Amniotic epithelial cell (primary cell): ENCODE measurements at regions not wholly inside any gene's neighbourhood (a gene's known extent, or its start where the extent isn't known, plus 50 kb on each side); places are given as distances from the start of the nearest gene placed in this dataset.
"Not testable (repeated sequence)": the region's sequence is repeated elsewhere in the genome, so short reads cannot be mapped to it uniquely, and the experiment has no call there.

Experiments
- DNase-seq: peaks from one replicate; pipeline ENCODE4 v3.0.0-alpha.2; 2010; ENCODE audit warnings: low read depth

DNA sequence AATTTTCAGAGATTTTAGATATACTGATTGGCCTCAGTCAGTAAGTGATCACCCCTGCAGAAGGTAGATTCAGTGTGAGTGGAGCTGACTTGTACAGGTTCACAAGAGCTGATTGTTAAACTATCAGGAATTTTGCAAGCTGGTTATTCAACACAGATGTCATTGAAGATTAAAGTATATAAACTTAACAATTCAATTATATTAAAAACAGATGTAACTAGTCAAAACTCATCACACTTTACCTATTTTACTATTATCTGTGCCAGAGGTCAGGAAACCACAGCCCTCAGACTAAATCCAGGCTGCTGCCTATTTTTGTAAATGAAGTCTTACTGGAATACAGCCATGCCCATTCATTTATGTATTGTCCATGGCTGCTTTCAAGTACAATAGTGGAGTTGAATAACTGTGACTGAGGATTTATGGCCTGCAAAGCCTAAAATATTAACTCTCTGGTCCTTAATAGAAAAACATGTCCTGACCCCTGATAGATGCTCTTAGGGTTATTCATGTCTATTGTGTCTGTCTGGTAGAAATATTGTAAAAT is 429.3 kb upstream of the PDZRN3 start:
- no peak for DNase-seq

DNA sequence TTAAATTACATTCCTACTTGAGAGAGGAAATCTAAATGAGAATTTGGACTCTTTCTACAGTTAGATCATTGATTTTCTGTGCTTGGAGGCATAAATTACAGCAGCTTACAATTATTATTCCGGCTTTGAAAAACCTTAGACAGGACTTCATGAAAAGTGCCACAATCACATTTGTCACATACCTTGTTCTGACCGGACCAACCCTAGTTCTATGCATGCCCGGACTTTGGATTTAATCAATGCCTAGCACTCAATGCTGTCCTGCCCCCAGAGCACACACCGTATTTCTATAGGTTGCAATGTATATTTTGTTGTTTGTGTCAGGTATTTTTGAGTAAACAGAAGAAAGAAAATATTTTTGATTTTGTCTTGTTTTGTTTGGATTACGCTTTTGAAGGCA is 424.7 kb upstream of the PDZRN3 start:
- DNase-seq, result no peak

DNA sequence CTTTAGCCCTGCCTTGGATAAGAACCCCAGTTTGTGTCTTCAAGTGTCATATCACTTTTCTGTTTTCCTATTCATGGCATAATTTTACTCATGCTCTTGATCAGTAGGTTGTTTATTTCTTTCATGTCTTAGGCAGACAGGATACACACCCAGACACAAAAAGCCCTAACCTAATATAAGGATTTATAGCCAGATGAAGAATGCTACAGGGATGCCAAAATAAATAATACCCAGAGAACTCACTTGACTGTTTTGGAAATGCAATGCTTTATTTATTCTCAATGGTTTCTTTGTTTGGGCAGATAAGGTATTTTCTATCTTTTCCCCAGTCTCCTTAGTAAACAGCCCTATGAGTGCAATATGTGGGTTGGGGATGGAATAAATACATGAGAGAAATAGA is 424.0 kb upstream of the PDZRN3 start:
- DNase-seq, result no peak

DNA sequence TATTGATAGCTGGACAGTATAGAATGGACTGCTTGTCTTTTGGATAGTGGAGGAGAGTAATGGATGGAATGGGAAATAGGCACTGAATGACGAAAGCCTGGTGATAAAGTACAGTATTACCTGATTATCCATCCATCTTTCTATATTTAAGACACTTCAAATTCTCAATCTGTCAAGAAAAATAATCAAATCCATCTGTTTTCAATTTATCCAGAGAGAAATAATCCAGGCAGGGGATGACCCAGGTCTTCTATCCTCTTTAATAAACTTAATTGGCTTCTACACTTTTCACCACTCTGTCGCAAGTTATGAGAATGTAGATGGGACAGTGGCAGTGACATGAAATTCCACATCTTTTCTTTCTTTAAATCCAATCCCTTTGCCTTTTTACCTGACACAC is 420.3 kb upstream of the PDZRN3 start:
- DNase-seq, result no peak

DNA sequence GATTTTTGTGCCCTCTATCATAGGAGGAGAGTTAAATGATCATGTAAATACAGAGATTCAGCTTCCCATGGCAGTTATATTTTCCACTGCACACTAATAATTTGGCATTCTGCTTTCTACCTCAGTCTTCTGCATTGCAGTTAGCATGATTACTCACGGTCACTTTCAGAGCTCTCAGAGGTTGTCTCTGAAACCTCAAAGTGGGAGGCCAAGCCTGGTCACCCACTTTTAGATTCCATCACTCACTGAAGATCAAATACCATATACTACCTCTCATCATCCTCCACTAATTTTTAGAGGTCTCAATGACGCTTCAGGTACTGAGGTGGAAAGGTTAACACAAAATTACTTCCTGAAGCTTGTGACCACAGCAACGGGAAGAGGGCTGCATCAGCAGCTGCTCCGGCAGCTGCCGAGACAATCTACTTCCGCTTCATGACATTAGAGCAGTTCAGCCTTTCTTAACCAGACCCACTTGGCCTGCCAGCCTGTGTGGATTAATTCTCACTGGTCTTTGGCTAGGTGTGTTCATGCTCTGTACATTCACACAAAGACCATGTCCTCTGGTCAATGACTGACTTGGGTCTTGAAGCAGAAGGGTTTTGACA is 416.4 kb upstream of the PDZRN3 start:
- DNase-seq, result no peak

DNA sequence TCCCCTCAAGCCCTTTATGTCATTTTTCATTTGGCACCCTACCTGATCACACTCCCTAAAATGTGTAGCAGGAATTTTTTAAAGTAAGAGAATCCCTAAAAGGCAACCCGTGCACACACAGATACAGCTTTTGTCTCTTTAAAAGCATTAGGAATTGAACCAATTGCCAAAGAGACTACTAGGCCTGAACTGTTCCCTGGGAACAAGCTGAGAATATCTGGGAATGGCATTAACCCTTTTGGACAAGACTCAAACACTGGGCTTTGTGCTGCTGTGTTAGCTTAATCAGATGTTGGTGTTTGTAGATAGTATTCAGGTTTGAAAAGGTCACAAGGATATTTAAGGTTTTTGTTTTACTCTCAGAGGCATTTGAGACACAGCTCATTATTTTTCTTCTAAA is 414.4 kb upstream of the PDZRN3 start:
- DNase-seq, result no peak

DNA sequence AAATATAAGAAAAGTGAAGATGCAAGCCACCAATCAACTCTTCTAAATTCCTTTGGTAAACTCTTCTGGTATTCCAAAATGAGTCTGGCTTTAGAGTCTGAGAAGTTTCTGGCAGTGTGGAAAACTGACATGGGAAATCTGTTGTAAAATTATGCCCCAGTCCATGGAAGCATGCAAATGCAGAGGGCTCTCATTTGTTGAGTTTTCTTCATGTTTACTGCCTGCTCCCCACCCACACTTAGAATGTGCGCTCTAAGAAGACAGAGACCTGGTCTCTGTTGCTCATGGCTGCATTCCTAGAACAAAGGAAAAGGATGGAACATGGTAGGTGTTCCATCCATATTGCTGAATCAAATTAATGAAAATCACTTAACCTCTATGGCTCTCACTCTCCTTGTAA is 411.8 kb upstream of the PDZRN3 start:
- no peak for DNase-seq

DNA sequence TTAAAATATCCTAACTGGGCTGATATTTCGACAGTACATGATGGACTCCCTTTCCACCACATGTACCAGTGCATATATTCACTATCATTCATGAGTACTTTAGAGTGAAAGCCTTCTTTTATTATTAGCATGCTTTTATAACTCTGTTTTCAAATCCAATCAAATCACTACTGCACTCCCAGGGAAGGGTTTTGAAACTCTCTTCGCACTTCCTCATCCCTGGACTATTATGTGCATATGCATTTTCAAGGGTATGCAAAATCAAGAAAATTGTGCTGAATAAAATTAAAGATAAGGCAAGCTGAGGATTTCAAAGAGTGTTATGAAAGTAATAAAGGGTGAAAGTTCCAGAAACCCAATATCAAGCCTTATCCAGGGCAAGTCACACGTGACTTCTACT is 411.4 kb upstream of the PDZRN3 start:
- DNase-seq, result no peak

DNA sequence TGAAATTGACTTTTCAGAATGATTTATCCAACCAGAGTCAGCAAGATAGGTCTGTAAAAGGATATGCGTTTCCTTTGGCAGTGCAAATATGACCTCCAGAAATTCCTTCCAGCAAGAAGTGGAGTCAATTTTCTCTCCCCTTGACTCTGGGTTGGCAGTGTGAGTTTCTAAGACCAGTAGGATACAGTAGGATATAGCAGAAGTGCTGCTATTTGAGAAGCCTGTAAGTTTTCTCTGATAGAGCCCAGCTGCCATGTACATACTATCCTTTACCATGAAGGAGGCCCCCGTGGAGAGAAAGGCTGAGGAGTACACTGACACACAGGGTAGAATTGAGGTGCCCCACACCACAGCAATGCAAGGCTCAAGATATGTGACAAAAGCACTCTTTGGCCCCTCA is 409.1 kb upstream of the PDZRN3 start:
- DNase-seq, result no peak

DNA sequence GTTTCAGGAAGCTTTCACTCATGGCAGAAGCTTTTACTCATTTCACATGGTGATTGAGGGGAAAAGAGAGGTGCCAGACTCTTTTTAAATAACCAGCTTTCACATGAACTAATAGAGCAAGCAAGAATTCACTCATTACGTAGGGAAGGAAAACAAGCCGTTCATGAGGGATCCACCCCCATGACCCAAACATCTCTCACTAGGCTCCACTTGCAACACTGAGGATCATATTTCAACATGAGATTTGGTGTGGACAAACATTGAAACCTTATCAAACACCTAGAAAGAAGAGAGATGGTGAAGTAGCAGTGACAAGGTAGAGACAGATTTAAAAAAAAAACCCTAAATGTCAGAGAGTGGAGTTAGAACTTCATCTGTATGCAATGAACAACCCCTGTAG is 408.6 kb upstream of the PDZRN3 start:
- no peak for DNase-seq

DNA sequence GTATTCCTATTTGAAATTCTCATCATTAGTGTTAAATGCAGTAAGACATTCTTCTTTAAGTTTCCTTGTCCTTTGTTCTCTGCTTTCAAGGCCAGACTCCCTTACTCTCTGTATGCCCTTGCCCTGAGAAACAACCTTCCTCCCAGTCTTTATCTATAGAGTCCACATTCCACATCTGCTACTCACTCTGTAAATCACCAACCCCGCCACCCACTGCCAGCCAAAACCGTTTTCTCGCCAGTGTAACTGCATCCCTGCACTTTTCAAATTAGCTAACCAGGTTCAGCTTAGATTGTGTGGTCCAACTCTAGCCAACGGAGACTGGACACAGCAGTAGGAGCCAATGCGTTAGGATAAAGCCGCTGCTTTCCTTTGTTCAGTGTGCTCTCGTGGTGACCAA is 402.4 kb upstream of the PDZRN3 start:
- DNase-seq, result no peak

DNA sequence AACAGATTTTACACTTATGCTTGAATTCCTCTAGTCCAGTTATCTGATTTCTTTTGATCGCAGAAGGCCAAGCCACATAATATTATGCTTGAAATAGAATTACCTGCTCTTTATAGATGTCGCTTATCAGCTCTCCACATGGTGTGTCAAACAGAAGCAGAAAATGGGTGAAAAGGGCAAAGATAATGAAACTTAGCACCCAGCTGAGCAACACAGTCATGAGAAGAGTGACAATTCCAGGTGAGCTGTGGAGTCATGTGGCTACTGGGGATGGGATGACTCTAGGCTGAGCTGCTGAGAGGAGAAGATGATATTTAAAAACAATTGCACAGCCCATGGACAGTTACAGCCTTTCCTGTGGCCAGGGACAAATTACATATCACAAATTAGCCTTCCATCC is 398.7 kb upstream of the PDZRN3 start:
- no peak for DNase-seq

DNA sequence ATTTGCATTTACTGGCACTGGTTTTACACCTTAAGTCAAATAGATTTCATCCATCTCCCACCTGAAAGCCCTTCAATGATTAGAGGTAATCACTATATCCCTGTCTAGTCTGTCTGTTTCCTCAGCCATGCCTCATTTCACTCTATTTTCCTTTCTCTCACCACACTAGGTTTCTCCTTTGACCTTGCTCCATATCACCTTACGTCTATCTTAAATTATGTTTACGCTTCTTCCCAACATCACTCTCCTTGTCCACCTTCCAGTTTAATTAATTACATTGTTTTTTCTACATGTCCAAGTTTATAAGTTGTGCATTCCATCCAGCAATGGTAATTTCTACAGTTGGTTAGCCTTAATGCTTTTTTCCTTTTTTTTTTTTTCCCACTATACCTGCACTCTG is 396.7 kb upstream of the PDZRN3 start:
- no peak for DNase-seq

DNA sequence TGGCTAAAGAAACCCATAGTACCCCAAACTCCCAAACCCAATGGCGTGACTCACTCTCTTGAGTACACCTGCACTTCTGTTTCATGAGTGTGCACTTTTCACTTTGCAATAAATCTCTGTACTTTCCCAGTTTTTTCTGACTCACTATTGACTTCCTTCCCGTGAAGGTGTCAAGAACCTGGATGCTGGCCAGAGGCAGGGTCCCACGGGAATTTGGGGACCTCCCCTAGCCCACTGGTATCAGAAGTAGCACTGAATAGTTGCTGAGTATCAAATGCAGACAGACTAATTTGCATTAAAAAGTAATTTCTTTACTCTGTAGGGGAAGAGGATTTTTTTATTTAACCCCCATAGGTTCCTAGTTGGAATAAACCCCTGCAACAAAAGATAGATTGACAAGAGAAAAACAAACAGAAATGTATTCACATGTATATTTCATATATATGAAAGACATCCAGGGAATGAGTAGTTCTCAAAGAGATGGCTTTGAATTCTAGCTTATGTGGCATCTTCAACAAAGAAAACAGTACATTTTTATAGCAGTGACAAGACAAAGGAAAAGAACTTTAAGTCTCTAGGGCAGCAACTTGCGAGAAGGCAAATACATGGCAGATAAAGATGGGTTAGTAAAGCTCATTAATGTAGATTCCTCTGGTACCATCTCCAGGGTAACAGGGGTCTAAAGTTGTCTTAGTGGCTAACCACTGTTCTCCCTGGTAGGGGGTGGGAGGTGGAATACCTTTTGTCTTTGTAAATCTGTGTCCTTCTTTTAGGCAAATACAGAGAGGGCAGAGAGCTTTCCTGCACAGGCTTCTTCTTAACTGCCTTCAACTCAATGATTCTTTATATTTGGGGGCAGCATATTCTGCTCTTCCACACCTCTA is 385.5 kb upstream of the PDZRN3 start:
- no peak for DNase-seq

DNA sequence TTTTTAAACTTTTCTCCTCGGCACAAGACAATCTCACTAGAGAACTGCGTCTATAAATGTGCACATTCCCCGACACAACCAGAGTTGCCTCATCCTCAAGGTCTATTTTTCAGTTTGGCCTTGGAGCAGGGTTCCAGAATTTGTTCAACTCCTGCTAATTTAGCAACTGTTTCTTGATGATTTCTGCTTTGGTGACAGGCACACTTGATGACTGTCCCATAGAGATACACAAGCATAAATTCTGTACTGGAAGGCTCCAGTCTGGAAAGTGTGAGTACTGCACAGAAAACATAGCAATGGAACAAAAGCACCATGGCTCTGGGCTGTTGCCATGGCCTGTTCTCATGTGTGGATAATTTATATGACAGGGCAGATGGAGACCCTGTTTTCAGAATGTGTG is 379.6 kb upstream of the PDZRN3 start:
- DNase-seq, result no peak

DNA sequence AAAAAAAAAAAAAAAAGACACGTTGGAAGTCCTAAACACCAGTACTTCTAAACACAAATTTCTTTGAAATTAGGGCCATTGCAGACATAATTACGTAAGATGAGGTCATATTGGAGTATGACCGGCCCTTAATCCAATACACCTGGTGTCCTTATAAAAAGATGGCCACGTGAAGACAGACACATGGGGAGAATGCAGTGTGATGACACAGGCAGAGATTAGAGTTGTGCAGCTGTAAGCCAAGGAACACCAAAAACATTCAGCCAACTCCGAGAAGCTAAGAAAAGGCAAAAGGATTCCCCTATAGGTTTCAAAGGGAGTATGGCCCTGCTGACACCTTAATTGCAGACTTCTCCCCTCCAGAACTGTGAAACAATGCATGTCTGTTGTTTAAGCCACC is 379.0 kb upstream of the PDZRN3 start:
- no peak for DNase-seq

DNA sequence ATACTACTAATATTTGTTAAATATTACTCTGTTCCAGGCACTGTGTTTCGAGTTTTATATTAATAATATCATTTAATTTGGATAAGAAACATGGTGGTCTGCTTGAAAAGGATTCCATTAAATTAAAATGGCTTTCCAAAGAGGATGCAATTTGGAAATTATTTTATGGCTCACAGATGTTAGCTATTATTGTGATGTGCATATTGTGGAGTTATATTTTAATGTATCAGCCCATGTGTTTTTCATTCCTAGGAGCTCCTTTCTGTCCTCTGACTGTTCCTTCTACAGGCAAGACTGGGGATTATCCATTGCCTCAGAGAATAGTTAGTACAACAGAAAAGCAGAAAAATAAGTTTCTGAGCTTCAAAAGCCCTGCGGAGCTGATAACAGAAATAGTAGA is 376.7 kb upstream of the PDZRN3 start:
- no peak for DNase-seq

DNA sequence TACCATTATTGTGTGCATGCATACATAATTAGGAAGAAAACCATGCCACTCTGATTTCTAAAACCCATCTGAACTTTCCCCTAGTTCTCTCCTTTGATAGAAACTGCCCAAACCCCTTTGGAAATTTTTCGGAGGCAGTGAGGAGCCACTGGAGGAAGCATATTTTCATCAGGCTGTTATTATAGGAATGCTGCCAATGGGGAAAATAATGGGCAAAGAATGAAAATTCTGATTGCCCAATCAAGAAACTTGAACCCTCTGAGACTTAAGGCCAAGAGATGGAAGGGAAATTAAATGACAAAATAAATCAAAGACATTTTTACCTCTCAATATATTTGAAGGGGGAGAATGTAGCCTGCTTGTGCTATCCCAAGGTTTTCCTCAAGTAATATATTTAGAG is 376.0 kb upstream of the PDZRN3 start:
- no peak for DNase-seq

DNA sequence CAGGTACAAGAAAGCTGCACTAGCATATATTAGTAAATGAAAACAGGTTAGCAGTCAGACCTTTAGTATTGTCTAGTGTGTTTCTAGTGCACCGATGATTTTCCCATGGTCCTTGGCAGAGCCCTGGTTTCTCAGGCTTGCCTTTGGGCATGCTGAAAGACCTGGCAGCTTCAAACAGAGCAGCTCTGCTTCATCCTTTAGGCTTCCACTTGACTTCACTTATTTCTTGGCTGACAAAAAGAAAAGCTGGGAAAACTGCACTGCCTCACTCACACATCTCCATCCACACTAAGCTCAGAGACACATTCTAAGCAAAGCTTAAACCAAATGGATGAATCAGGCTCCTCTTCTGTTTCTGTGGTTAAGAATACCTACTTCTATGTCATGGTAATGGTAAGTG is 374.8 kb upstream of the PDZRN3 start:
- DNase-seq, result no peak

DNA sequence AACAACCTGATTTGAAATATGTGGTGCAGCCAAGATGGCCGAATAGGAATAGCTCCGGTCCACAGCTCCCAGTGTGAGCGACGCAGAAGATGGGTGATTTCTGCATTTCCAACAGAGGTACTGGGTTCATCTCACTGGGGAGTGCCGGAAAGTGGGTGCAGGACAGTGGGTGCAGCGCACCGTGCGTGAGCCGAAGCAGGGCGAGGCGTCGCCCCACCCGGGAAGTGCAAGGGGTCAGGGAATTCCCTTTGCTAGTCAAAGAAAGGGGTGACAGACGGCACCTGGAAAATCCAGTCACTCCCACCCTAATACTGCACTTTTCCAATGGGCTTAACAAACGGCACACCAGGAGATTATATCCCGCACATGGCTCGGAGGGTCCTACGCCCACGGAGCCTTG is 365.9 kb upstream of the PDZRN3 start:
- DNase-seq, result not testable (repeated sequence)

DNA sequence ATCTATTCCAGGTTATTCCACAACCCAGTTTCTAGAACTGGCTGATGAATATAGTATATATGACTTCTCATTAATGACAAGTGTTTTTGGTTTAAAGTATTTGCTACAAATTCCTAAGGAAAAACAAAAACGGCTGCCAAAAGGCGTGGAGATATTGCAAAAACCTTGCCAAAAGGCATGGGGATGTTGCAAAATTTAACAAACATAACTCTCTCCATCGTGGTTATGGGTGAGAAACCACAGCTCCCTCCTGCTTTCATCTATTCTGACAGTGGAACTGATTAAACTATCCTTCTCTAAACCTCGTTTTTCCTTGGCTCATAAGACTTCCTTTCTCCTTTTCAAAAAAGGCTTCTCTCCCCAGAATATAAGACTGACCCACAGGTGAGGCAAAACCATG is 342.0 kb upstream of the PDZRN3 start:
- DNase-seq, result no peak

DNA sequence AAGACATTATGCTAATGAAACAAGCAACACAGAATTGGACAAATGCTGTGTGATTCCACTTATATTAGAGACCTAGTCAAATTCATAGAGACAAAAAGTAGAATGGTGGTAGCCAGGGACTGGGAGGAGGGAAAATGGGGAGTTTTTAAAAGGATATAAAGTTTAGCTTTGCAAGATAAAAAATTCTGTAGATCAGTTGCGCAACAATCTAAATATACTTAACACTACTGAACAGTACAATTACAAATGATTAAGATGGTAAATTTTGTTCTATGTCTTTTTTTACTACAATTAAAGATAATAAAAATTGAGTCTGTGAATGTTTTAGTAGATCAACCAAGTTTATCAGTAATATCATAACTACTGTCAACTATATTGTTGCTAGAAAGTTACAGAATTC is 340.1 kb upstream of the PDZRN3 start:
- DNase-seq, result no peak

DNA sequence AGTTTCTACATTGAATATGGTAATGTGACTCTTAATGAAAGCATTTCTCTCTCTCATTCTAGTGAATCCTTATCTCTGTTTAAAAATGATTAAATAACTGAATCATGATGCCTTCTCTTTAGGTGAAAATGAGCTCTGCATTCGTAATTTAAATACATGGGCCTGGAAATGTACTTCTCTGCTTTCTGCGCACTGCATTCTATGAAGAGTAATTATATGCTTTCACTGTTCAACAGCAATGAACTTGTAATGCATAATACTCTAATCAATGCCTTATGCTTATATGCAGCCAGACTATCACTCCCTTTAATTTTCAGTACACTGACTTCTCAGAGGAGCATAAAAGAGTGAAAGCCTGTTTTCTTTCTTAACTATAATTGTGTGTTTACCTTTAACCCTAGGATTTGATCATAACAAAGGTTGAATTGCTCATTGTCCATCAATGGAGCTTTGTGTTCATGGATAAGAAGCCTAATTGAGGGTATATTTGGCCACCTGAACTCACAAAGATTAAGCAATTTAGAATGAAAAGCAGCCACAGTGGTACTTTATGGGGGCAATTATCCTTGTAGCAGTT is 330.8 kb upstream of the PDZRN3 start:
- no peak for DNase-seq
